K562 (cell line): ENCODE measurements at regions not wholly inside any gene's neighbourhood (a gene's known extent, or its start where the extent isn't known, plus 50 kb on each side); places are given as distances from the start of the nearest gene placed in this dataset.
A peak's percentile ranks its signal among the peaks of the same experiment; 100 is the strongest.

Experiments
- ATAC-seq: fragments of 200-7000 bp; cut with Tn5 transposase; 3 replicates; pipeline ENCODE4 v1.9.1; 2020; ENCODE audit warnings: moderate library complexity
- BruUV-seq: library from RNA; stranded (reverse); fragments of 400-500 nt; replicated peaks from 2 replicates; lab custom pipeline; 2021; lab: Mats Ljungman, UMichigan
- CTCF ChIA-PET: fragments of 300-600 bp; formaldehyde crosslinking; extraction: SDS; loops from one replicate; lab custom pipeline; 2021; ENCODE audit warnings: low intra/inter-chr PET ratio; lab: Yijun Ruan, JAX
- POLR2A ChIA-PET: fragments of 300-600, 350-650 bp; sonication (Branson Sonifier 250); formaldehyde crosslinking; extraction: SDS; loops from one replicate; lab custom pipeline; 2021; ENCODE audit warnings: antibody characterized with exemption, inconsistent platforms; lab: Yijun Ruan, JAX
- DNase-seq, 4 experiments: peaks; one replicate each; pipeline versions ENCODE4 v3.0.0 to v3.0.0-alpha.2; 2011 to 2018; ENCODE audit warnings: low spot score in 3 of 4, mixed read lengths in 3 of 4; ENCODE audit errors: extremely low read depth in 1 of 4
- FAIRE-seq: peaks from 2 replicates; lab custom pipeline; 2011; peaks lifted over from hg19 to GRCh38; lab: Jason Lieb, UNC
- H2AFZ ChIP-seq: 2 replicates; pipeline ENCODE4 v1.6.0; 2011; ENCODE audit warnings: low read depth, low read length, control low read depth, inconsistent platforms
- H3K27ac ChIP-seq: fragments of 200-600 bp; 3 replicates; pipeline ENCODE4 v1.8.0; 2011; ENCODE audit warnings: low read depth, mild to moderate bottlenecking, control low read depth, inconsistent platforms, low read length, moderate library complexity, mixed read lengths; ENCODE audit errors: extremely low read depth
- H3K27me3 ChIP-seq, 2 experiments: fragments of 300-600 bp in 1 of 2; 2 replicates in 1 of 2; 3 replicates in 1 of 2; pipeline versions ENCODE4 v1.6.0 to v1.8.0; 2011; ENCODE audit warnings: inconsistent platforms in 2 of 2, low read length in 2 of 2, mild to moderate bottlenecking in 1 of 2, mixed read lengths in 1 of 2, moderate library complexity in 1 of 2; ENCODE audit not compliant: control insufficient read depth in 2 of 2, insufficient read depth in 2 of 2
- H3K36me3 ChIP-seq: fragments of 300-600 bp; 3 replicates; pipeline ENCODE4 v1.8.0; 2011; ENCODE audit warnings: mild to moderate bottlenecking, low read length, inconsistent platforms; ENCODE audit not compliant: control insufficient read depth, insufficient read depth
- H3K4me1 ChIP-seq, 2 experiments: fragments of 200-600 bp in 1 of 2; replicated peaks in 1 of 2; 2 replicates in 1 of 2; 3 replicates in 1 of 2; pipeline versions ENCODE4 v1.5.1 to v1.8.0; 2011; ENCODE audit warnings: inconsistent platforms in 2 of 2, low read length in 2 of 2, mild to moderate bottlenecking in 1 of 2, mixed read lengths in 1 of 2, moderate library complexity in 1 of 2; ENCODE audit not compliant: control insufficient read depth in 2 of 2, insufficient read depth in 2 of 2
- H3K4me2 ChIP-seq: 2 replicates; pipeline ENCODE4 v1.6.1; 2011; ENCODE audit warnings: low read length, control low read depth, inconsistent platforms, mixed read lengths; ENCODE audit not compliant: insufficient read depth
- H3K4me3 ChIP-seq: fragments of 200-600 bp; sonication (generic), shearing (Covaris generic); 2 replicates; pipeline ENCODE4 v1.5.1; 2016; ENCODE audit warnings: control low read depth, inconsistent platforms
- H3K79me2 ChIP-seq: fragments of 200-600 bp; 3 replicates; pipeline ENCODE4 v1.8.0; 2011; ENCODE audit warnings: low read length, inconsistent platforms; ENCODE audit not compliant: control insufficient read depth, insufficient read depth
- H3K9ac ChIP-seq, 2 experiments: 2 replicates each; pipeline versions ENCODE4 v1.6.0 to v1.6.1; 2011; ENCODE audit warnings: low read depth in 2 of 2, low read length in 2 of 2, control low read depth in 1 of 2, inconsistent platforms in 1 of 2, mild to moderate bottlenecking in 1 of 2, mixed read lengths in 1 of 2; ENCODE audit not compliant: insufficient read depth in 1 of 2
- H3K9me1 ChIP-seq: one replicate; pipeline ENCODE4 v1.6.0; 2011; ENCODE audit warnings: inconsistent platforms, mild to moderate bottlenecking, low read length, moderate library complexity; ENCODE audit not compliant: control insufficient read depth, insufficient read depth
- H3K9me3 ChIP-seq: replicated peaks from 2 replicates; pipeline ENCODE4 v1.5.1; 2011; ENCODE audit warnings: low read depth, low read length, inconsistent platforms; ENCODE audit not compliant: control insufficient read depth, insufficient read depth
- H4K20me1 ChIP-seq: replicated peaks from 2 replicates; pipeline ENCODE4 v1.6.1; 2011; ENCODE audit warnings: low read length, inconsistent platforms, mixed read lengths; ENCODE audit not compliant: control insufficient read depth, insufficient read depth
- CEBPG ChIP-seq, 3 experiments: fragments of 200-800 bp in 1 of 3; sonication (Bioruptor generic) in 1 of 3; sonication (generic) in 1 of 3; formaldehyde crosslinking in 1 of 3; IDR thresholded peaks in 2 of 3; conservative IDR thresholded peaks in 1 of 3; 2 replicates each; pipeline versions ENCODE4 v1.6.1 to v1.8.0; 2016 to 2022; ENCODE audit warnings: missing compliant biosample characterization in 2 of 3, missing genetic modification characterization in 2 of 3, mild to moderate bottlenecking in 1 of 3, missing genetic modification reagents in 1 of 3
- CTCF ChIP-seq, 3 experiments: IDR thresholded peaks in 2 of 3; conservative IDR thresholded peaks in 1 of 3; 2 replicates each; pipeline ENCODE4 v1.5.1; 2011 to 2012; ENCODE audit warnings: low read length in 3 of 3, mild to moderate bottlenecking in 3 of 3, control low read depth in 2 of 3, improper control_type of control experiment in 1 of 3, inconsistent platforms in 1 of 3, low read depth in 1 of 3, mixed read lengths in 1 of 3, moderate library complexity in 1 of 3; ENCODE audit not compliant: insufficient read depth in 2 of 3
- DEAF1 ChIP-seq: fragments of 450-650 bp; formaldehyde crosslinking; IDR thresholded peaks from 2 replicates; pipeline ENCODE4 v1.4.0; 2020; ENCODE audit warnings: mild to moderate bottlenecking, moderate library complexity
- HES1 ChIP-seq: fragments of 450-650 bp; IDR thresholded peaks from 2 replicates; pipeline ENCODE4 v1.6.1; 2016; ENCODE audit warnings: low read depth, mild to moderate bottlenecking, moderate library complexity
- NCOA1 ChIP-seq: fragments of 450-650 bp; IDR thresholded peaks from 2 replicates; pipeline ENCODE4 v1.6.1; 2016; ENCODE audit warnings: low read depth
- RAD21 ChIP-seq, 2 experiments: fragments of 250-450 bp in 1 of 2; fragments of 450-650 bp in 1 of 2; sonication (Bioruptor Pico) in 1 of 2; formaldehyde crosslinking in 1 of 2; IDR thresholded peaks in 1 of 2; conservative IDR thresholded peaks in 1 of 2; 2 replicates each; pipeline versions ENCODE4 v1.4.0 to v1.8.0; 2020 to 2022; ENCODE audit warnings: mild to moderate bottlenecking in 2 of 2, moderate library complexity in 1 of 2
- RCOR1 ChIP-seq, 2 experiments: IDR thresholded peaks; 2 replicates each; pipeline ENCODE4 v1.6.1; 2012; ENCODE audit warnings: low read depth in 2 of 2, low read length in 2 of 2, borderline replicate concordance in 1 of 2, improper control_type of control experiment in 1 of 2
- SLC30A9 ChIP-seq: fragments of 250-450 bp; sonication (Bioruptor Pico); IDR thresholded peaks from 2 replicates; pipeline ENCODE4 v1.8.0; 2022; ENCODE audit warnings: mild to moderate bottlenecking, moderate library complexity
- TCF7 ChIP-seq: sonication (generic); IDR thresholded peaks from 2 replicates; pipeline ENCODE4 v1.6.1; 2016; ENCODE audit warnings: antibody characterized with exemption, borderline replicate concordance
- XRCC5 ChIP-seq: fragments of 200-400 bp; formaldehyde crosslinking; IDR thresholded peaks from 2 replicates; pipeline ENCODE4 v1.6.1; 2017; ENCODE audit warnings: low read depth, mild to moderate bottlenecking, low read length
- ZNF280A ChIP-seq: fragments of 450-650 bp; IDR thresholded peaks from 2 replicates; pipeline ENCODE4 v1.6.1; 2018; ENCODE audit warnings: mild to moderate bottlenecking, low read depth; ENCODE audit not compliant: partially characterized antibody
- WGBS: fragments of 100-300 bp; shearing (Covaris generic); methylation state at CpG from one replicate; pipeline ENCODE4 v1.1.6; 2016; ENCODE audit warnings: low coverage, mixed read lengths; ENCODE audit not compliant: insufficient coverage; ENCODE audit errors: missing lambda C conversion rate; 5-methylcytosine and 5-hydroxymethylcytosine counted together
- in situ Hi-C: fragments of 300-500 bp; cut with MboI; formaldehyde crosslinking; loops from 4 replicates; pipeline ENCODE4 v1.15.0; 2018; ENCODE audit warnings: inconsistent platforms, mixed read lengths
- intact Hi-C: fragments of 100-400 bp; cut with micrococcal nuclease; formaldehyde crosslinking; loops from 2 replicates; pipeline ENCODE4 v1.14.2; 2022

- FAIRE-seq: peak; percentile 98
- no peaks in the 10 kb centered on the region for H3K79me2 ChIP-seq
- TF ChIP-seq NCOA1: no peak
- TF ChIP-seq XRCC5: 0 out of 2 replicates have a peak, but pooled peaks have one; percentile 30
- TF ChIP-seq DEAF1: peak; percentile 52; the same call in 1 of the 2 replicates
- peak; percentile 81 to 89 for TF ChIP-seq RAD21 (CRISPR knock-in tag; conservative IDR thresholded peaks at IDR 0.05 in 1 of 2, IDR thresholded peaks at IDR 0.05 in 1 of 2)
- no peak for TF ChIP-seq SLC30A9 (CRISPR knock-in tag)
- TF ChIP-seq CEBPG (CRISPR knock-in tag; IDR thresholded peaks at IDR 0.05): no peak
- TF ChIP-seq CEBPG (tag; conservative IDR thresholded peaks at IDR 0.05 in 1 of 2, IDR thresholded peaks at IDR 0.05 in 1 of 2): 0 out of 4 replicates have a peak, but pooled peaks of 1 of the 2 experiments have one; percentile 29
- TF ChIP-seq ZNF280A: no peak
- peak; percentile 65 to 78 (median 66) for TF ChIP-seq CTCF (IDR thresholded peaks at IDR 0.05 in 2 of 3, conservative IDR thresholded peaks at IDR 0.05 in 1 of 3; ENCODE audit: insufficient read depth in 2 of 3, low read depth in 1 of 3, low read length in 3 of 3)
- no peak for TF ChIP-seq HES1
- TF ChIP-seq TCF7: no peak
- peak in 1 of 2 experiments; percentile 27; a peak in 1 of 4 replicates for TF ChIP-seq RCOR1 (IDR thresholded peaks at IDR 0.05; ENCODE audit: borderline replicate concordance in 1 of 2, low read depth in 2 of 2, low read length in 2 of 2)
Observed at GRCh38 chr12:92649511-92650227, 53.1 kb upstream of the PLEKHG7 start.

More at GRCh38 chr12:92649511-92650227, 53.1 kb upstream of the PLEKHG7 start:
- H3K4me3 ChIP-seq: no peak overlapping the region
- H3K4me1 ChIP-seq: no peaks in the 10 kb centered on the region
- POLR2A ChIA-PET: no interaction called here
- ATAC-seq (peak; percentile 97), DNase-seq (peak; percentile 42 to 77 (median 50))
- CTCF ChIA-PET: interaction anchor here (1.8 kb wide), 1 partner anchor 1288 kb away, joined by 12 read pairs; no protein-coding TSS in a partner anchor
- intact Hi-C loops (loop anchor here (1.0 to 10.0 kb wide), 4 partner anchors 75 to 1285 kb away; no protein-coding TSS in a partner anchor), in situ Hi-C loops (loop anchor here (25.0 kb wide), 1 partner anchor 1687 kb away; the partner anchor contains the start of gene CCER1)
- no peak overlapping the region for H2AFZ ChIP-seq
- H3K9ac ChIP-seq: no peak overlapping the region
- no peaks in the 10 kb centered on the region for H3K9me3 ChIP-seq
- no peaks in the 10 kb centered on the region for H3K36me3 ChIP-seq
- H3K27me3 ChIP-seq: peaks cover 8 to 13% of the 10 kb centered on the region in 2 experiments; a peak in 4 of 5 replicates
- H3K9me1 ChIP-seq: no peaks in the 10 kb centered on the region
- no peak overlapping the region for H3K27ac ChIP-seq
- H4K20me1 ChIP-seq: no peaks in the 10 kb centered on the region
- 12% methylated on average over 11 of the region's 11 CpGs for WGBS
- H3K4me2 ChIP-seq: no peak overlapping the region
- BruUV-seq: no TSS peak
